Transverse colon (tissue), 3 donors: ENCODE measurements at regions not wholly inside any gene's neighbourhood (a gene's known extent, or its start where the extent isn't known, plus 50 kb on each side); places are given as distances from the start of the nearest gene placed in this dataset.

Experiments used
- CTCF ChIP-seq, 5 experiments: fragments of 200-600 bp in 3 of 5; fragments of 450-650 bp in 2 of 5; sonication (generic) in 3 of 5; IDR thresholded peaks; 1 replicate in 2 of 5; 2 replicates in 3 of 5; pipeline ENCODE4 v1.5.1; 2016 to 2017; ENCODE audit warnings: antibody characterized with exemption in 5 of 5, inconsistent platforms in 3 of 5, mild to moderate bottlenecking in 2 of 5, moderate library complexity in 1 of 5
- POLR2A ChIP-seq: fragments of 450-650 bp; IDR thresholded peaks from one replicate; pipeline ENCODE4 v1.6.1; 2016; ENCODE audit warnings: antibody characterized with exemption, mild to moderate bottlenecking, moderate library complexity

GRCh38 chr7:68911754-68912153, 686.5 kb upstream of the AUTS2 start:
- TF ChIP-seq CTCF (IDR thresholded peaks at IDR 0.05), result no peak
- no peak for TF ChIP-seq POLR2A
